ENCODE measurements at regions not wholly inside any gene's neighbourhood (a gene's known extent, or its start where the extent isn't known, plus 50 kb on each side); places are given as distances from the start of the nearest gene placed in this dataset.

GRCh38 chr9:108383796-108384195 is 472.0 kb downstream of the ACTL7B start:
- TF ChIP-seq CTCF (IDR thresholded peaks at IDR 0.05) (no peak), POLR2A (IDR thresholded peaks at IDR 0.05) (no peak)
